HCT116 (cell line): ENCODE measurements at regions not wholly inside any gene's neighbourhood (a gene's known extent, or its start where the extent isn't known, plus 50 kb on each side); places are given as distances from the start of the nearest gene placed in this dataset.

Source experiments
- ATAC-seq: fragments of 200-7000 bp; cut with Tn5 transposase; 2 replicates; pipeline ENCODE4 v1.9.1; 2020; ENCODE audit warnings: mild to moderate bottlenecking, moderate library complexity
- BruUV-seq: library from RNA; stranded (reverse); fragments of 400-500 nt; replicated peaks from 2 replicates; lab custom pipeline; 2021; lab: Mats Ljungman, UMichigan
- CTCF ChIA-PET: fragments of 300-600 bp; sonication (Branson Sonifier 250); formaldehyde crosslinking; loops from one replicate; lab custom pipeline; 2021; ENCODE audit warnings: antibody characterized with exemption; lab: Charles Lee
- POLR2A ChIA-PET: fragments of 300-600, 350-600 bp; sonication (Branson Sonifier 250); formaldehyde crosslinking; loops from one replicate; lab custom pipeline; 2021; ENCODE audit warnings: antibody characterized with exemption; lab: Charles Lee
- RAD21 ChIA-PET, 2 experiments: fragments of 300-600 bp; sonication (Branson Sonifier 250); formaldehyde crosslinking; loops; one replicate each; lab custom pipeline; 2023; ENCODE audit warnings: low total read pairs in 2 of 2; ENCODE audit not compliant: uncharacterized antibody in 2 of 2, unreplicated experiment in 2 of 2, low non-redundant PET in 1 of 2; lab: Charles Lee
- DNase-seq: peaks from one replicate; pipeline ENCODE4 v3.0.0-alpha.2; 2010; ENCODE audit warnings: low read depth, low spot score
- H2AFZ ChIP-seq: fragments of 200-600 bp; shearing (Covaris generic), sonication (generic); 2 replicates; pipeline ENCODE4 v1.6.1; 2017; ENCODE audit warnings: low read depth, mixed run types, mixed read lengths, antibody characterized with exemption, low read length; ENCODE audit not compliant: poor library complexity, severe bottlenecking
- H3K27ac ChIP-seq: 2 replicates; pipeline ENCODE4 v1.5.1; 2012; ENCODE audit warnings: low read depth, low read length
- H3K27me3 ChIP-seq: fragments of 200-600 bp; sonication (generic); 2 replicates; pipeline ENCODE4 v1.6.1; 2016; ENCODE audit warnings: mixed run types, low read length, mixed read lengths; ENCODE audit not compliant: insufficient read depth
- H3K36me3 ChIP-seq, 2 experiments: fragments of 200-500 bp in 1 of 2; fragments of 200-600 bp in 1 of 2; sonication (Bioruptor generic) in 1 of 2; sonication (generic) in 1 of 2; 2 replicates each; pipeline versions ENCODE4 v1.5.1 to v1.6.1; 2014 to 2016; ENCODE audit warnings: low read length in 2 of 2, inconsistent platforms in 1 of 2, mixed read lengths in 1 of 2, mixed run types in 1 of 2; ENCODE audit not compliant: insufficient read depth in 2 of 2, control insufficient read depth in 1 of 2
- H3K4me1 ChIP-seq, 2 experiments: fragments of 200-600 bp in 1 of 2; sonication (generic) in 1 of 2; 2 replicates each; pipeline versions ENCODE4 v1.5.1 to v1.6.1; 2012 to 2017; ENCODE audit warnings: low read length in 2 of 2, inconsistent platforms in 1 of 2, mild to moderate bottlenecking in 1 of 2, mixed read lengths in 1 of 2, mixed run types in 1 of 2, moderate library complexity in 1 of 2; ENCODE audit not compliant: insufficient read depth in 2 of 2, control insufficient read depth in 1 of 2
- H3K4me2 ChIP-seq: fragments of 200-600 bp; sonication (generic); 2 replicates; pipeline ENCODE4 v1.6.1; 2017; ENCODE audit warnings: mixed run types, low read length, mixed read lengths
- H3K4me3 ChIP-seq, 2 experiments: fragments of 200-600 bp in 1 of 2; sonication (generic) in 1 of 2; replicated peaks in 1 of 2; 2 replicates each; pipeline ENCODE4 v1.5.1; 2011 to 2016; ENCODE audit warnings: low read length in 2 of 2, control low read depth in 1 of 2, low read depth in 1 of 2, mild to moderate bottlenecking in 1 of 2, mixed read lengths in 1 of 2, mixed run types in 1 of 2
- H3K79me2 ChIP-seq: fragments of 200-600 bp; sonication (generic); 2 replicates; pipeline ENCODE4 v1.6.1; 2017; ENCODE audit warnings: mild to moderate bottlenecking, mixed run types, low read length, moderate library complexity, mixed read lengths; ENCODE audit not compliant: insufficient read depth
- H3K9ac ChIP-seq: fragments of 200-600 bp; sonication (generic); 2 replicates; pipeline ENCODE4 v1.6.1; 2016; ENCODE audit warnings: low read length, mixed read lengths
- H3K9me2 ChIP-seq: fragments of 200-600 bp; sonication (generic), shearing (Covaris generic); 2 replicates; pipeline ENCODE4 v1.6.1; 2017; ENCODE audit warnings: mixed run types, mild to moderate bottlenecking, moderate library complexity; ENCODE audit not compliant: insufficient read depth
- H3K9me3 ChIP-seq, 2 experiments: fragments of 200-500 bp in 1 of 2; fragments of 200-600 bp in 1 of 2; sonication (Bioruptor generic) in 1 of 2; sonication (generic) in 1 of 2; 2 replicates each; pipeline ENCODE4 v1.6.1; 2014 to 2017; ENCODE audit warnings: low read length in 2 of 2, mixed read lengths in 2 of 2, inconsistent platforms in 1 of 2, low read depth in 1 of 2, mild to moderate bottlenecking in 1 of 2, mixed run types in 1 of 2, moderate library complexity in 1 of 2; ENCODE audit not compliant: control insufficient read depth in 1 of 2, insufficient read depth in 1 of 2
- H4K20me1 ChIP-seq: fragments of 200-600 bp; sonication (generic), shearing (Covaris generic); 2 replicates; pipeline ENCODE4 v1.6.1; 2017; ENCODE audit warnings: mixed run types, mild to moderate bottlenecking, moderate library complexity; ENCODE audit not compliant: insufficient read depth
- ATF3 ChIP-seq: IDR thresholded peaks from 2 replicates; pipeline ENCODE4 v1.6.1; 2012
- CEBPB ChIP-seq: IDR thresholded peaks from 2 replicates; pipeline ENCODE4 v1.6.1; 2012; ENCODE audit warnings: low read depth
- EGR1 ChIP-seq: IDR thresholded peaks from 2 replicates; pipeline ENCODE4 v1.6.1; 2012; ENCODE audit warnings: low read depth
- ELF1 ChIP-seq: IDR thresholded peaks from 2 replicates; pipeline ENCODE4 v1.6.1; 2012; ENCODE audit warnings: low read depth, borderline replicate concordance
- EZH2 ChIP-seq: fragments of 200-600 bp; sonication (generic); IDR thresholded peaks from 2 replicates; pipeline ENCODE4 v1.6.1; 2017; ENCODE audit warnings: antibody characterized with exemption, mixed run types
- EZH2phosphoT487 ChIP-seq: fragments of 200-600 bp; IDR thresholded peaks from 2 replicates; pipeline ENCODE4 v1.6.1; 2018; ENCODE audit warnings: antibody characterized with exemption, borderline replicate concordance
- RAD21 ChIP-seq: IDR thresholded peaks from 2 replicates; pipeline ENCODE4 v1.6.1; 2012; ENCODE audit warnings: low read depth, mild to moderate bottlenecking
- REST ChIP-seq: IDR thresholded peaks from 2 replicates; pipeline ENCODE4 v1.6.1; 2012; ENCODE audit warnings: low read depth
- SIN3A ChIP-seq: IDR thresholded peaks from 2 replicates; pipeline ENCODE4 v1.6.1; 2012; ENCODE audit warnings: low read depth
- TCF7L2 ChIP-seq: IDR thresholded peaks from 2 replicates; pipeline ENCODE4 v1.7.0; 2011; ENCODE audit warnings: borderline replicate concordance, inconsistent platforms; ENCODE audit not compliant: insufficient read depth, insufficient read length; ENCODE audit errors: extremely low read depth
- ZFX ChIP-seq: fragments of 450-650 bp; IDR thresholded peaks from 2 replicates; pipeline ENCODE4 v1.6.1; 2017
- ZNF274 ChIP-seq: fragments of 200-500 bp; sonication (Bioruptor generic); IDR thresholded peaks from 2 replicates; pipeline ENCODE4 v1.6.1; 2014; ENCODE audit warnings: mild to moderate bottlenecking, low read depth, low read length, inconsistent platforms
- intact Hi-C: fragments of 100-400 bp; cut with micrococcal nuclease; formaldehyde crosslinking; loops from 2 replicates; pipeline ENCODE4 v1.10.0; 2022
- TF ChIP-seq, protein P1 (sequence below): IDR thresholded peaks from 2 replicates; pipeline ENCODE4 v1.6.1; 2012

DNA sequence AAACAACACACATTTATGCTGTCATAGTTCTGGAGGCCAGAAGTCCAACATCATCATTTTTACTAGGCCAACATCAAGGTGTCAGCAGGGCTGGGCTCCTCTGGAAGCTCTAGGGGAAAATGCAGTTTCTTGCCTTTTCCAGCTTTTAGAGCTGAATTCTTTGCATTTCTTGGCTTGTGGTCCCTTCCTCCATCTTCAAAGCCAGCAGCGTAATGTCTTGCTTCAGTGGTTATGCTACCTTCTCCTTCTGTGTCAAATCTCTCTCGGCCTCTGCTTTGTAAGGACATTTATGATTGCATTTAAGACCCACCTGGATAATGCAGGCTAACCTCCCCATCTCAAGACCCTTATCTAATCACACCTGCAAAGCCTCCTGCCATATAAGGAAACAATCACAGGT is 66.5 kb upstream of the ANKRD1 start:
- Histone ChIP-seq H3K9me2 (no peaks in the 10 kb centered on the region), H3K27ac (no peak overlapping the region), H3K9ac (no peak overlapping the region), H3K27me3 (no peaks in the 10 kb centered on the region), H3K36me3 (no peaks in the 10 kb centered on the region), H3K4me2 (no peak overlapping the region), H2AFZ (no peak overlapping the region), H3K4me3 (no peak overlapping the region), H4K20me1 (no peaks in the 10 kb centered on the region), H3K4me1 (no peaks in the 10 kb centered on the region), H3K79me2 (no peaks in the 10 kb centered on the region), H3K9me3 (no peaks in the 10 kb centered on the region)
- no peak for DNase-seq
- RAD21 ChIA-PET = no interaction called here
- POLR2A ChIA-PET = no interaction called here
- BruUV-seq = no TSS peak
- ATAC-seq = no peak
- CTCF ChIA-PET = no interaction called here
- TF ChIP-seq ELF1 (no peak), SIN3A (no peak), CEBPB (no peak), EGR1 (no peak), EZH2phosphoT487 (no peak), TCF7L2 (no peak)
- TF ChIP-seq, protein P1, sequence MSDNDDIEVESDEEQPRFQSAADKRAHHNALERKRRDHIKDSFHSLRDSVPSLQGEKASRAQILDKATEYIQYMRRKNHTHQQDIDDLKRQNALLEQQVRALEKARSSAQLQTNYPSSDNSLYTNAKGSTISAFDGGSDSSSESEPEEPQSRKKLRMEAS = no peak
- intact Hi-C loops = no loop called here

DNA sequence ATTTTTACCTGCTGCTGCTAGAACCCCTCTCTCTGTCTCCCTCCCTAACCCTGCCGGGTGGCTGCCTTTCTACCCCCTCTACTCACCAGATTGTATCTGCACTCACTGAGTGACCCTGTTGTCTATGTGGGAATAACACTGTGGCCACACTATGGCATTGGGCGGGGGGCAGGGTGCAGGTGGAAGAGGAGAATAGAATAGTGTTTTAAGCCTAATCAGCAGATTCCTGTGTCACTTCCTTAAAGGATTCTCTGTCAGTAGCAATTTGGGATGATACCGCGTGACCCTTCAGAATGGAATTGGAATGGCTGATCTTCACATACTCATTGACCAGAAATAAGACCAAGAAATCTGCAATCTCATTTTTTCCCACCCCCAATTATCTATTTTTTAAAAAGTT is 67.1 kb upstream of the ANKRD1 start:
- Histone ChIP-seq H3K27me3 (no peaks in the 10 kb centered on the region), H3K9me2 (no peaks in the 10 kb centered on the region), H3K4me3 (no peak overlapping the region), H3K36me3 (no peaks in the 10 kb centered on the region), H3K4me1 (no peaks in the 10 kb centered on the region), H3K9me3 (no peaks in the 10 kb centered on the region), H3K9ac (no peak overlapping the region), H2AFZ (no peak overlapping the region), H4K20me1 (no peaks in the 10 kb centered on the region), H3K79me2 (no peaks in the 10 kb centered on the region), H3K27ac (no peak overlapping the region), H3K4me2 (no peak overlapping the region)
- ATAC-seq = no peak
- no TSS peak for BruUV-seq
- intact Hi-C loops = no loop called here
- DNase-seq = no peak
- ChIA-PET RAD21 (no interaction called here), CTCF (no interaction called here), POLR2A (no interaction called here)
- TF ChIP-seq, protein P1 = no peak
- TF ChIP-seq ZNF274 = no peak
- TF ChIP-seq ATF3 = no peak
- TF ChIP-seq EGR1 = no peak
- TF ChIP-seq CEBPB = no peak
- no peak for TF ChIP-seq ELF1
- TF ChIP-seq EZH2 = no peak
- TF ChIP-seq TCF7L2 = no peak
- TF ChIP-seq ZFX = no peak
- TF ChIP-seq REST = no peak
- TF ChIP-seq RAD21 = no peak
